ENCODE measurements at regions not wholly inside any gene's neighbourhood (a gene's known extent, or its start where the extent isn't known, plus 50 kb on each side); places are given as distances from the start of the nearest gene placed in this dataset.

- no peak for DNase-seq
Observed at GRCh38 chr4:11546391-11547175, 117.9 kb upstream of the HS3ST1 start.

DNA sequence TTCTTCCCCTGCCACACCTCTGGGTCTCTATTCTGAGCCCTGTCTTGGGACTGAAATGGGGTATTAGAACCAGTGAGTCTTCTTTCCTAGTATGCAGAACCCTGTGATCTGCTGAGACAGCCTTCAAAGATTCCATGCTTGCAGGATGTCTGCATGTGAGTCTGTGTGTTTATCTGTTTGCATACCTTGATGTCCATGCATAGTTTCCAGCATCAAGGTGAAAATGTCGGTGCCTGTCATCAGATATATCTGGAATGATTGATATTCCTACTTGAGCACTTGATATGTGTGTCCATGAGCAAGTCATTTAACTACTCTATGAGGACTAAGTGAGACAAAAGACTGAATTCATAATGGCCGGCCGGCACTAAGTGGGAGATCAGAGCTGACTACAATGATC lies 117.0 kb upstream of the HS3ST1 start:
- no peak for DNase-seq

- no peak for DNase-seq
Observed at GRCh38 chr4:11544211-11544610, 115.5 kb upstream of the HS3ST1 start.

DNA sequence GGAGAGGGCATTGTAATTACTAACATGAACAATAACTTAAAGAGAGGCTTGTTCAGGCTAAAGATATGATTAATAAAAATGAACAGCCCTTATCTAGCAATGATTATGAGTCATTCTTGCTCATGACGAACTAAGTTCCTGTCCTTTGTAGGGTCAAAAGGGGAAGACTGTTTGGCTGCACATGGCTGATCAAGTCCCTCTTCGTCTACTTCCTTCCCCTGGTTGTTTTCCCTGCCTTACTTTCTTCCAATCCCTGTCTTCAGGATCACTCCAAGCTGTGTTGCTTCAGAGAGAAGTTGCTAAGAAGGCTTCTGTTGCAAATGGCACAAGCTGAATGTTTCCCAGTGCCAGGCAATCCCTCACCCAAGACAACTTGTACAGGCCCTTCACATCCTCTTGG lies 115.0 kb upstream of the HS3ST1 start:
- DNase-seq, result no peak

GRCh38 chr4:11542952-11543351 lies 114.3 kb upstream of the HS3ST1 start:
- no peak for DNase-seq

DNA sequence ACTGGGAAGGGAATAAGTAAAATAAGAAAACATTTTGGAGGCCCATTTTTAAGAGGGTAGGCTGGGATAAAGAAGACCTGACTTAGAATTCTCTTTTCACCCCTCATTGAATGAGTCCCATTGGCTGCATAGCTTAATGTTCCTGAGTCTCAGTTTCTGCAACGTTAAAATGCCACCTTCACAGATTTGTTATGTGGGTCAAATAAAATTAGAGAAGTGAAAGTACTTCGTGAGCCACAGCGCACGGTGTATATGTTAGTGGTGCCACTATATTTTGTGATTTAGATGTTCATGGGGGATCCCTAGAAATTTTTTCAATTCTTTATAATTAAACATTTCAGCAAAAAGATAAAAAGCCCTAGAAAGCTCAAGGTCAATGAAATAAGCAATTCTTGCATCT lies 109.2 kb upstream of the HS3ST1 start:
- DNase-seq, result no peak

DNA sequence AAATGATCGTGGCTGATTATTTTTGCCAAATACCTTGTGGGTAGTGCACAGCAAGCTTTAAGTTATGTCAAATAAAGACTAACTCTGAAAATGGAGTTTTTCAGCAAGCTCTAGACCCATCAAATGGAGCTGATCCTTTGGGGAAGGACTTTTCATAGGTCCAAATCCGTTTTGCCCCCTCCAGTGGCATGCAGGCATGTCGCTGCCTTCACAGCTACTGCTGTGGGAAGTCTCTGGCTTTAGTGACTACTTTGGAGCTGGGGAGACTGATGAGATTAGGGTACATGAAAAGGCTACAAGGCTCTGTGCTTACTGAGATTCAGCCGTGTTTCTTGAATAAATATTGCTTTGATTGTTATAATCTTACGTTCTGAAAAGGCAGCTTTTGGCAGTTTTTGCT lies 106.6 kb upstream of the HS3ST1 start:
- DNase-seq, result no peak

GRCh38 chr4:11534623-11535302 lies 106.1 kb upstream of the HS3ST1 start:
- no peak for DNase-seq

GRCh38 chr4:11532138-11532537 lies 103.4 kb upstream of the HS3ST1 start:
- no peak for DNase-seq

DNA sequence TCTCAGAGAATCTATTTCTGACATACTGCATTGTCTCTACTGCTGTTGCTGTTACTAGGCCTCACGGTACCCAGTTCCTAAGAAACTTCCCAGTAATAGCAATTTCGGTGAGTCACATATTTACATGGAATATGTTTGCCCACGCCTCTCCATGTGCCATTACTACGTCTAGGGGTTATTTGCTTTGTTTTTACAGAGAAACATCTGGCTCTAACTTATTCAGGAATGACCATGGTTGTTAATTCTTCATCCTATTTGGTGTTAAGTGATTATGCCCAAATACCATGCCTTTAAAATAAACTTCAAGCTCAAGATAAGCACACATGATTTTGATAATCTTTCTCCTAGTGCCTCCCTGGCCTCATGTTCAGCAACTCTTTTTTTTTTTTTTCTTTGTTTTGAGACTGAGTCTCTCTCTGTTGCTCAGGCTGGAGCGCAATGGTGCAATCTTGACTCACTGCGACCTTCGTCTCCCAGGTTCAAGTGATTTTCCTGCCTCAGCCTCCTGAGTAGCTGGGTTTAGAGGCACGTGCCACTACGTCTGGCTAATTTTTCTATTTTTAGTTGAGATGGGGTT lies 101.0 kb upstream of the HS3ST1 start:
- DNase-seq, result no peak

DNA sequence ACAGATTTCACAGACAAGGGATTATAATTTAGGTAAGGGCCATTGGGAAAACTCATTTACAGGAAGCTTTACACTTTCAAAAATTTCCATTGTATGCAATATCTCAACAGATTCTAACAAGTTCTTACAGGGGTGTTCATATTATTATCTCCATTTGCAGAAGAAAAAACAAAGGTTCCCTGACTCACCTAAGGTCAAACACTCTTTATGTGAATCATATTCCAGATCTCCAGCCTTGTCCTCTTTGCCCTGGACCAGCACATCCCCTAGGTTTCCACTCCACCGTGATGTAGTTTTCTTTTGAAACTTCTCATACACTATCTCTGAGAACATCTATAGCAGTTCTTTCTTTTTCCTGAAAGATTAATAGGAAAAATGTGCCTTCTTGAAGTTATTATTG lies 96.4 kb upstream of the HS3ST1 start:
- DNase-seq, result no peak

- DNase-seq, result no peak
Observed at GRCh38 chr4:11518754-11519153, 90.1 kb upstream of the HS3ST1 start.

- DNase-seq, result no peak
Observed at GRCh38 chr4:11514779-11515419, 86.2 kb upstream of the HS3ST1 start.

DNA sequence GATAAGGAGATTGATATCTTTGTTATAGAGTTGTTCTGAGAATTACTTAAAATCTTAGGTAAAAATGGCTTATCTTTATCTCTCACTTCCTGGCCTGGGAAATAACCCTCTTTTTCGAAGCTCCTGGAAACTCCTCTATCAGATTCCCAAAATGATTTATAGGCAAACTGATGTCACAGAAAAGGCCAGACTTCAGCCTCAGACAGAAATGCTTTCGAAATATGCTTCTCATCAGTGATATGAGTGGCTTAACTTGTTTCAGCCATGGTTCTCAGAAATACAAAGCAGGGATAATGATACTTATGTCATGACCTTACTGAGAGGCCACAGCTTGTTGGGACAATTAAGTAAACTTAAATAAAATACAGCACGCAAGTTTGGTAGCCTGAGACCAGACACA lies 85.3 kb upstream of the HS3ST1 start:
- DNase-seq, result no peak

- DNase-seq, result no peak
Observed at GRCh38 chr4:11512871-11513270, 84.2 kb upstream of the HS3ST1 start.

DNA sequence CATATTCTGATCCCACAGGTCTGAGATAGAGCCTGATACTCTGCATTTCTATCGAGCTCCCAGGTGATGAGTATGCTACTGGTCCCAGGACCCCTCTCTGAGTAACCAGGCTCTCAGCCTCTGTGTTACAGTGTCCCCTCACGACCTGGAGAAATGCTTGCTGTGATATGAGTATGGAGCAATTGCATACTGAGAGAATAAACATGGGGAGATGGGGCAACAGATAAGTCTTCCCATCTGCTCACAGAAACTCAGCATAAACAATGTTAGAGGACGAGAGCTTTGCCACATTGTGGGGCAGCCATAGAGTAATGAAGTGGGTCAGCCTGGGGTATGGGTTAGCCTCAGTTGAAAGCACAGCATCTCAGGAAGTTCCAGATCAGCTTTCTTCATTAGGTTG lies 82.6 kb upstream of the HS3ST1 start:
- DNase-seq, result no peak

DNA sequence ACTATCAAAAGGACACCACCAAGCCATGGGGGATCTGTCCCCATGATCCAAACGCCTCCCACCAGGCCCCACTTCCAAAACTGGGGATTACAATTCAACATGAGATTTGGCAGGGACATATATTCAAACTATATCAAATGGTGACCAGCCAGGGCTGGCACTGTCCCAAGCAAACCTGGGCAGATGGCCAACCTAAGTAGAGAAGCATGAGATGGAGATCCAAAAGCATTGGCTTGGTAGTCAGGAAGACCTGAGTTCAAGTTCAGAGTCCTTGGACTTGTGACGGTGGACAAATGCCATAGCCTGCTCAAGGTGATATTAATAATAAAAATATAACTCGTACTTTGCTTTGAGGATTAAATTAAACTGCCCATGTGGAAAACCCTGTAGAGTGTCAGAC lies 79.2 kb upstream of the HS3ST1 start:
- DNase-seq, result no peak

GRCh38 chr4:11506194-11506593 lies 77.5 kb upstream of the HS3ST1 start:
- DNase-seq, result no peak

GRCh38 chr4:11505221-11505971 lies 76.7 kb upstream of the HS3ST1 start:
- DNase-seq, result no peak

- no peak for DNase-seq
Observed at GRCh38 chr4:11503166-11503565, 74.5 kb upstream of the HS3ST1 start.

DNA sequence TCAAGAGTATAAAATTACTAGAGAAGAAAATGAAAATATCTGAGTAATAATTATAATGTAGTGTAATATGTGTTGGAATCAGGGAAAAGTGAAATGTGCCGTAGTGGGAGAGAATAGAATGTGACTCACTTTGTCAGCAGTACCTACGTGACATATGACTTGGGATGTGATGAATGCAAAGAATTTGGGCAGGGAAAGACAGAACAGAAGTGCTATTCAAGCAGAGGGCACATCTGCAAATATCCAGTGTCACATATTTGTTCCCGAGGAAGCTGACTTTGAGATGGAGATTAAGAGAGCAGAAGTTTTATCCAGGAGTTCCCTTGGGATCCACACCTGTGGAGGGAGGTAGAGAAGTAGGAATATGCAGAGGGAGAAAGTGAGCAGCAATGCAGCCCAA lies 69.3 kb upstream of the HS3ST1 start:
- DNase-seq, result no peak

GRCh38 chr4:11497212-11497806 lies 68.6 kb upstream of the HS3ST1 start:
- no peak for DNase-seq
